Heart right ventricle (tissue), 16 donors: ENCODE measurements at regions not wholly inside any gene's neighbourhood (a gene's known extent, or its start where the extent isn't known, plus 50 kb on each side); places are given as distances from the start of the nearest gene placed in this dataset.
A peak's percentile ranks its signal among the peaks of the same experiment; 100 is the strongest.
"Not testable (repeated sequence)": the region's sequence is repeated elsewhere in the genome, so short reads cannot be mapped to it uniquely, and the experiment has no call there.

Source experiments
- ATAC-seq, 8 donors: fragments of 200-7000 bp; cut with Tn5 transposase; one replicate each; pipeline ENCODE4 v1.9.1; 2020; ENCODE audit warnings: mild to moderate bottlenecking in 8 of 8, moderate library complexity in 8 of 8, moderate number of reproducible peaks in 1 of 8
- DNase-seq, 2 donors: peaks; one replicate each; pipeline ENCODE4 v3.0.0-alpha.2; 2020
- H3K27ac ChIP-seq, 10 donors: fragments of 200-600 bp; sonication (generic) in 2 of 10; one replicate each; pipeline versions ENCODE4 v1.5.0 to v1.8.0; 2020 to 2022; ENCODE audit warnings: mild to moderate bottlenecking in 3 of 10
- H3K27me3 ChIP-seq, 7 donors: fragments of 200-600 bp; one replicate each; pipeline ENCODE4 v1.8.0; 2021 to 2022; ENCODE audit warnings: mild to moderate bottlenecking in 2 of 7
- H3K36me3 ChIP-seq, 9 donors: fragments of 200-600 bp; sonication (generic) in 1 of 9; one replicate each; pipeline versions ENCODE4 v1.5.0 to v1.8.0; 2020 to 2022; ENCODE audit warnings: mild to moderate bottlenecking in 2 of 9
- H3K4me1 ChIP-seq, 9 donors: fragments of 200-600 bp; sonication (generic) in 1 of 9; one replicate each; pipeline versions ENCODE4 v1.5.0 to v1.8.0; 2020 to 2022; ENCODE audit warnings: mild to moderate bottlenecking in 4 of 9
- H3K4me3 ChIP-seq, 10 donors: fragments of 200-600 bp; sonication (generic) in 2 of 10; one replicate each; pipeline versions ENCODE4 v1.5.0 to v1.8.0; 2020 to 2022; ENCODE audit warnings: mild to moderate bottlenecking in 7 of 10, moderate library complexity in 2 of 10
- H3K9me3 ChIP-seq, 11 donors: fragments of 200-600 bp in 10 of 11; sonication (generic) in 2 of 11; one replicate each; pipeline versions ENCODE4 v1.5.0 to v1.8.0; 2013 to 2022; ENCODE audit warnings: mild to moderate bottlenecking in 2 of 11, control low read depth in 1 of 11, moderate library complexity in 1 of 11
- WGBS, 2 donors: extraction: QIAGEN DNeasy Blood & Tissue Kit; methylation state at CpG; one replicate each; pipeline ENCODE4 v1.1.7; 2013; ENCODE audit warnings: inconsistent platforms in 1 of 2; 5-methylcytosine and 5-hydroxymethylcytosine counted together
- intact Hi-C, 10 donors: fragments of 100-400 bp; cut with DNase I; formaldehyde crosslinking; loops; one replicate each; pipeline versions ENCODE4 v1.11.1 to v1.14.2; 2022
- TF ChIP-seq, protein P1 (sequence below), 9 donors: fragments of 200-600 bp; sonication (generic) in 2 of 9; IDR thresholded peaks; one replicate each; pipeline versions ENCODE4 v1.5.0 to v1.8.0; 2021 to 2022; ENCODE audit warnings: antibody characterized with exemption in 9 of 9, mild to moderate bottlenecking in 5 of 9, moderate library complexity in 1 of 9
- donor health status: Arrhythmogenic right ventricular cardiomyopathy.
- donor health status: ischemic (EF 13 %, LVEDD 7.1; RV severe dilation, severe dysfunction).
- donor health status: healthy with polysubstance abuse.
- donor health status: DM: no; HTN: yes; CAD: no.
- donor health status: DM: no; HTN: no; CAD: no.
- donor health status: ischemic (EF 25% LVEDD 6.9; RV normal size, moderate dysfunction).
- donor health status: ischemic (EF 25% LVEDD 5.7; RV mildly dilated, moderate dysfunction).
- donor health status: healthy.
- donor health status: DM: yes; HTN: yes; CAD: no.
- donor health status: Ischemic cardiomyopathy.
- donor health status: ischemic (EF 35%, LVEDD 5.7; RV mildly dilated, moderate dysfunction).
- donor health status: nonischemic (EF 11% LVEDD 7.7; RV severe dilation, severe dysfunction).
- donor health status: DM: yes; HTN: yes; CAD: no.
- donor health status: PGD.
- donor health status: ischemic (EF 29% LVEDD 5.4; RV normal size, mild dysfunction).
- donor health status: nonischemic (EF 23%, LVEDD 6.1; RV moderate dilation, normal function).

GRCh38 chr15:77895742-77896141 is 181.8 kb downstream of the TBC1D2B start:
- DNase-seq: no peak
- intact Hi-C loops: no loop called here
- TF ChIP-seq, protein P1, sequence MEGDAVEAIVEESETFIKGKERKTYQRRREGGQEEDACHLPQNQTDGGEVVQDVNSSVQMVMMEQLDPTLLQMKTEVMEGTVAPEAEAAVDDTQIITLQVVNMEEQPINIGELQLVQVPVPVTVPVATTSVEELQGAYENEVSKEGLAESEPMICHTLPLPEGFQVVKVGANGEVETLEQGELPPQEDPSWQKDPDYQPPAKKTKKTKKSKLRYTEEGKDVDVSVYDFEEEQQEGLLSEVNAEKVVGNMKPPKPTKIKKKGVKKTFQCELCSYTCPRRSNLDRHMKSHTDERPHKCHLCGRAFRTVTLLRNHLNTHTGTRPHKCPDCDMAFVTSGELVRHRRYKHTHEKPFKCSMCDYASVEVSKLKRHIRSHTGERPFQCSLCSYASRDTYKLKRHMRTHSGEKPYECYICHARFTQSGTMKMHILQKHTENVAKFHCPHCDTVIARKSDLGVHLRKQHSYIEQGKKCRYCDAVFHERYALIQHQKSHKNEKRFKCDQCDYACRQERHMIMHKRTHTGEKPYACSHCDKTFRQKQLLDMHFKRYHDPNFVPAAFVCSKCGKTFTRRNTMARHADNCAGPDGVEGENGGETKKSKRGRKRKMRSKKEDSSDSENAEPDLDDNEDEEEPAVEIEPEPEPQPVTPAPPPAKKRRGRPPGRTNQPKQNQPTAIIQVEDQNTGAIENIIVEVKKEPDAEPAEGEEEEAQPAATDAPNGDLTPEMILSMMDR (IDR thresholded peaks at IDR 0.05): no peak

DNA sequence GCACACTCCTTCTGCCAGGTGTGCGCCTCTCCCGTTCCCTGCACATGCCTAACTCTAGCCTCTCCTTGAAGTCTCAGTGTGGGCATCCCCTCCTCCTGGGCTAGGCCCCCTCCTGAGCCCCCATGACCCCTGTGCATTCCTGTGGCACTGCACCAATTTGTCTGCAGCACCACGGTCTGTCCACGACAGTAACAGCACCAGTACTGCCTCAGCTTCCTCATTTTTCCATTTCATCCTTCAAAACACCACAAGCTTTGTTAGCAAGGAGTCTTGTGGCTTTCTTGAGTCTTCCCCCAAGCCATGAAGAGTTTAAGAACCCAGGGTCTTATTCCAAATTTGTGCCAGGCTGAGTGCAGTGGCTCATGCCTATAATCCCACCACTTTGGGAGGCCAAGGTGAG is 182.4 kb downstream of the TBC1D2B start:
- H3K27ac ChIP-seq, H3K27me3 ChIP-seq, intact Hi-C loops, ATAC-seq, DNase-seq, H3K36me3 ChIP-seq, H3K9me3 ChIP-seq: not testable (repeated sequence)
- Histone ChIP-seq H3K4me1 (peaks cover 0 to 31% (median 4%) of the 10 kb centered on the region in 9 donors), H3K4me3 (peak overlapping the region in 4 of 10 donors; percentile 14 to 32 (median 20))
- WGBS, 2 donors: 77 to 96% methylated on average over 4 of the region's 4 CpGs

More at GRCh38 chr15:77895742-77896141, 181.8 kb downstream of the TBC1D2B start:
- no peak for ATAC-seq
- WGBS, 2 donors: 84 to 86% methylated on average over 3 of the region's 3 CpGs
- Histone ChIP-seq H3K4me3 (peak overlapping the region in 3 of 10 donors; percentile 17 to 32 (median 22)), H3K27ac (no peak overlapping the region), H3K9me3 (no peaks in the 10 kb centered on the region), H3K27me3 (no peaks in the 10 kb centered on the region), H3K4me1 (peaks cover 0 to 26% (median 4%) of the 10 kb centered on the region in 9 donors), H3K36me3 (no peaks in the 10 kb centered on the region)

- peak overlapping the region in 5 of 10 donors; percentile 5 to 35 (median 25) for H3K4me3 ChIP-seq
These were observed 183.6 kb downstream of the TBC1D2B start for GRCh38 chr15:77893671-77894640.

DNA sequence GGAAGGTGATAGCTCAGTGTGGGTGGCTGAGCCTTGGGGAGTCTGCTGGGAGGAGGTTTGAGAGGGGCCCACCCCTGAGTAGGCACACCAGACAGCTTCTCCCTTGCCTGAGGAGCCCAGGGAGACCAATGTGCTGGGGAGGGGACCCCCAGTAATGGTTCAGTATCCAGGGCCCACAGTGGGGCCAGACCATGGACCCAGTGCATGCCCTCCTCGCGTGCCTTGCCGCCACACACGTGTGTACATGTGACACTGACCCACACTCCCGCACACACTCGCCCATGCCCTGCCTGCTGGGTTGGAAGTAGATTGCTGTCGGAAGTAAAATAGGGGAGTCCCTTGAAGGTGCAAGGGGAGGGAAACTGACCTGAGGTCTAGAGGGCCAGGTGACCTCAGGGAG is 184.3 kb downstream of the TBC1D2B start:
- ATAC-seq, intact Hi-C loops, DNase-seq, H3K4me3 ChIP-seq, H3K27me3 ChIP-seq, H3K9me3 ChIP-seq, H3K36me3 ChIP-seq: not testable (repeated sequence)
- WGBS, 2 donors: 93 to 95% methylated on average over 7 of the region's 7 CpGs
- H3K4me1 ChIP-seq: peaks cover 0 to 35% (median 4%) of the 10 kb centered on the region in 9 donors
- peak overlapping the region in 4 of 10 donors; percentile 14 to 48 (median 42) for H3K27ac ChIP-seq

More at GRCh38 chr15:77893671-77894640, 183.6 kb downstream of the TBC1D2B start:
- peak in 2 of 8 donors; percentile 17 to 38 for ATAC-seq
- Histone ChIP-seq H3K27ac (peak overlapping the region in 7 of 10 donors; percentile 14 to 58 (median 44)), H3K4me1 (peaks cover 0 to 35% (median 4%) of the 10 kb centered on the region in 9 donors)
- intact Hi-C loops, H3K9me3 ChIP-seq, H3K27me3 ChIP-seq, H3K36me3 ChIP-seq: not testable (repeated sequence)
- 55 to 63% methylated on average over 42 to 51 of the region's 52 CpGs for WGBS, 2 donors
- DNase-seq: peak in 1 of 2 donors; percentile 68

GRCh38 chr15:77892335-77892734 is 185.2 kb downstream of the TBC1D2B start:
- no peak overlapping the region for H3K4me3 ChIP-seq
- 81 to 86% methylated on average over 3 of the region's 3 CpGs for WGBS, 2 donors
- H3K27ac ChIP-seq: peak overlapping the region in 3 of 10 donors; percentile 29 to 56 (median 55)
- no peaks in the 10 kb centered on the region for H3K27me3 ChIP-seq
- DNase-seq: no peak
- intact Hi-C loops: no loop called here
- no peaks in the 10 kb centered on the region for H3K36me3 ChIP-seq
- TF ChIP-seq, protein P1 (IDR thresholded peaks at IDR 0.05): no peak
- peaks cover 0 to 37% (median 4%) of the 10 kb centered on the region in 9 donors for H3K4me1 ChIP-seq
- ATAC-seq: no peak
- no peaks in the 10 kb centered on the region for H3K9me3 ChIP-seq

DNA sequence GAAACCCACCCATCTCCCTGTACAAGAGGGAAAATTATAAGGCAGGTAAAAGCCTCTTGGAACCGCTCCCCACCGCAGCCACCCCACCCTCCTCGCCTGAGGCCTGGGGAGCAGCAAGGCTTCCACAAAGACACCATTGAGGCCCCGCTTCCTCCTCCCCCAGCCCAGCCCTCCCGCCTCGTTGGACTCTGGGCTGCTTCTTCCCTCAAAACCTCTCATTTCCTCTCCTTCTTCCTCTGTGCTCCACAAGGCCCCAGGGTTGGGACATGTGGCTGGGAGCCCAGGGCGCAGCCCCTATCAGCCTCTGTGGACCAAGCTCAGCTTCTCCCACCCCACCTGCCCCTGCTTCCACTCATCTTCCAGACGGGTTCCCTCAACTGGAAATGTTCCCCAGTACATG is 185.6 kb downstream of the TBC1D2B start:
- WGBS, 2 donors: 58 to 65% methylated on average over 6 to 8 of the region's 8 CpGs
- DNase-seq, H3K9me3 ChIP-seq, H3K4me3 ChIP-seq, H3K36me3 ChIP-seq, H3K27me3 ChIP-seq, intact Hi-C loops: not testable (repeated sequence)
- Histone ChIP-seq H3K27ac (peak overlapping the region in 8 of 10 donors; percentile 14 to 63 (median 54)), H3K4me1 (peaks cover 0 to 41% (median 5%) of the 10 kb centered on the region in 9 donors)
- ATAC-seq: peak in 2 of 8 donors; percentile 20 to 28

DNA sequence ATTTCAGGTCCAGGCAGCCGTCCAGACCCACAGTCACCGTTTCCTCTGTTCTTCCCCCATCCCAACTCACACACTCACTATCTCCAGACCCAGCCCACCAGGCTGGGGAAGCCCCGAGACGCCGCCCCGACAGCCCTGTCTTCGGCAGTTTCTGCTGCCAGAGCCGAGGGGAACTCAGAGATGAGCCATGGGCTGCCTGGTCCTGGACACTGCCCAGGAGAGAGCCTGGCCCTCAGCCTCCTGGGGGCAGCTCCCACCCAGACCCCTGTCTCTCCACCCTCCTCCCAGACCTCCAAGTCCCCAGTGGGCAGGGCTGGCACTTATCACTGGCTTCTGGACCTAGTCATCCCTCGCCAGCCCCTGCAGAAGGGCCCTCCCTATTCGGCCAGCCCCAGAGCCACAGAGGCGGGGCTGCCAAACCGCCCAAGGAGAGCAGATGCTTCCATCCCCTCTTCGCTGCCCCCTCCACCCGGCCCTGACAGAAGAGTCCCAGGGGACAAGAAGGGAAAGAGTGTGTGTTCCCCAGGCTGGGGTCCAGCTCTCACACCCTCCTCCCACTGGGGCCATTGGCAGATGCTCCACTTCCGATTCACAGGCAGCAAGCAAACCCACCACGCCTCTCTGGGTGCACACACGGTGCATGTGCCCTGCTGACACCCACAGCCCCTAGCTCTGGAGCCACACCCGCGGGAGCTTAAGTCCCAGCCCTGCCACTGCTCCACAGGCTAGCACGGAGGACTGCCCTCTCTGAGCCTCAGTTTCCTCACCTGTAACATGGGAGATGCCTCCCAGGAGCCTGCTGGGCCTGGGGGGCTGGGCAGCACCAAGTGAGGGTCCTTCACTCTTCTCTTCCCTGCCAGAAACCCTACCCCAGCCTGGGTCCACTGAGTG is 186.4 kb downstream of the TBC1D2B start:
- DNase-seq (peak; percentile 51 to 60), ATAC-seq (peak in 6 of 8 donors; percentile 6 to 43 (median 14))
- H3K36me3 ChIP-seq, H3K27me3 ChIP-seq, intact Hi-C loops, H3K9me3 ChIP-seq, H3K4me3 ChIP-seq: not testable (repeated sequence)
- Histone ChIP-seq H3K27ac (peak overlapping the region in 8 of 10 donors; percentile 14 to 68 (median 62)), H3K4me1 (peaks cover 0 to 46% (median 6%) of the 10 kb centered on the region in 9 donors)
- WGBS, 2 donors: 27 to 39% methylated on average over 15 to 19 of the region's 20 CpGs
